K562 (cell line): ENCODE measurements at regions not wholly inside any gene's neighbourhood (a gene's known extent, or its start where the extent isn't known, plus 50 kb on each side); places are given as distances from the start of the nearest gene placed in this dataset.

Experiments used
- ATAC-seq: fragments of 200-7000 bp; cut with Tn5 transposase; 3 replicates; pipeline ENCODE4 v1.9.1; 2020; ENCODE audit warnings: moderate library complexity
- BruUV-seq: library from RNA; stranded (reverse); fragments of 400-500 nt; replicated peaks from 2 replicates; lab custom pipeline; 2021; lab: Mats Ljungman, UMichigan
- CTCF ChIA-PET: fragments of 300-600 bp; formaldehyde crosslinking; extraction: SDS; loops from one replicate; lab custom pipeline; 2021; ENCODE audit warnings: low intra/inter-chr PET ratio; lab: Yijun Ruan, JAX
- POLR2A ChIA-PET: fragments of 300-600, 350-650 bp; sonication (Branson Sonifier 250); formaldehyde crosslinking; extraction: SDS; loops from one replicate; lab custom pipeline; 2021; ENCODE audit warnings: antibody characterized with exemption, inconsistent platforms; lab: Yijun Ruan, JAX
- DNase-seq, 4 experiments: peaks; one replicate each; pipeline versions ENCODE4 v3.0.0 to v3.0.0-alpha.2; 2011 to 2018; ENCODE audit warnings: low spot score in 3 of 4, mixed read lengths in 3 of 4; ENCODE audit errors: extremely low read depth in 1 of 4
- FAIRE-seq: peaks from 2 replicates; lab custom pipeline; 2011; peaks lifted over from hg19 to GRCh38; lab: Jason Lieb, UNC
- H2AFZ ChIP-seq: 2 replicates; pipeline ENCODE4 v1.6.0; 2011; ENCODE audit warnings: low read depth, low read length, control low read depth, inconsistent platforms
- H3K27ac ChIP-seq: fragments of 200-600 bp; 3 replicates; pipeline ENCODE4 v1.8.0; 2011; ENCODE audit warnings: low read depth, mild to moderate bottlenecking, control low read depth, inconsistent platforms, low read length, moderate library complexity, mixed read lengths; ENCODE audit errors: extremely low read depth
- H3K27me3 ChIP-seq, 2 experiments: fragments of 300-600 bp in 1 of 2; 2 replicates in 1 of 2; 3 replicates in 1 of 2; pipeline versions ENCODE4 v1.6.0 to v1.8.0; 2011; ENCODE audit warnings: inconsistent platforms in 2 of 2, low read length in 2 of 2, mild to moderate bottlenecking in 1 of 2, mixed read lengths in 1 of 2, moderate library complexity in 1 of 2; ENCODE audit not compliant: control insufficient read depth in 2 of 2, insufficient read depth in 2 of 2
- H3K36me3 ChIP-seq: fragments of 300-600 bp; 3 replicates; pipeline ENCODE4 v1.8.0; 2011; ENCODE audit warnings: mild to moderate bottlenecking, low read length, inconsistent platforms; ENCODE audit not compliant: control insufficient read depth, insufficient read depth
- H3K4me1 ChIP-seq, 2 experiments: fragments of 200-600 bp in 1 of 2; replicated peaks in 1 of 2; 2 replicates in 1 of 2; 3 replicates in 1 of 2; pipeline versions ENCODE4 v1.5.1 to v1.8.0; 2011; ENCODE audit warnings: inconsistent platforms in 2 of 2, low read length in 2 of 2, mild to moderate bottlenecking in 1 of 2, mixed read lengths in 1 of 2, moderate library complexity in 1 of 2; ENCODE audit not compliant: control insufficient read depth in 2 of 2, insufficient read depth in 2 of 2
- H3K4me2 ChIP-seq: 2 replicates; pipeline ENCODE4 v1.6.1; 2011; ENCODE audit warnings: low read length, control low read depth, inconsistent platforms, mixed read lengths; ENCODE audit not compliant: insufficient read depth
- H3K4me3 ChIP-seq: fragments of 200-600 bp; sonication (generic), shearing (Covaris generic); 2 replicates; pipeline ENCODE4 v1.5.1; 2016; ENCODE audit warnings: control low read depth, inconsistent platforms
- H3K79me2 ChIP-seq: fragments of 200-600 bp; 3 replicates; pipeline ENCODE4 v1.8.0; 2011; ENCODE audit warnings: low read length, inconsistent platforms; ENCODE audit not compliant: control insufficient read depth, insufficient read depth
- H3K9ac ChIP-seq, 2 experiments: 2 replicates each; pipeline versions ENCODE4 v1.6.0 to v1.6.1; 2011; ENCODE audit warnings: low read depth in 2 of 2, low read length in 2 of 2, control low read depth in 1 of 2, inconsistent platforms in 1 of 2, mild to moderate bottlenecking in 1 of 2, mixed read lengths in 1 of 2; ENCODE audit not compliant: insufficient read depth in 1 of 2
- H3K9me1 ChIP-seq: one replicate; pipeline ENCODE4 v1.6.0; 2011; ENCODE audit warnings: inconsistent platforms, mild to moderate bottlenecking, low read length, moderate library complexity; ENCODE audit not compliant: control insufficient read depth, insufficient read depth
- H3K9me3 ChIP-seq: replicated peaks from 2 replicates; pipeline ENCODE4 v1.5.1; 2011; ENCODE audit warnings: low read depth, low read length, inconsistent platforms; ENCODE audit not compliant: control insufficient read depth, insufficient read depth
- H4K20me1 ChIP-seq: replicated peaks from 2 replicates; pipeline ENCODE4 v1.6.1; 2011; ENCODE audit warnings: low read length, inconsistent platforms, mixed read lengths; ENCODE audit not compliant: control insufficient read depth, insufficient read depth
- ETV5 ChIP-seq: sonication (generic); formaldehyde crosslinking; IDR thresholded peaks from 2 replicates; pipeline ENCODE4 v1.4.0; 2020; ENCODE audit warnings: low read depth, mild to moderate bottlenecking, missing genetic modification reagents
- KDM4B ChIP-seq, 2 experiments: fragments of 450-650 bp in 1 of 2; sonication (generic) in 1 of 2; IDR thresholded peaks; 2 replicates each; pipeline ENCODE4 v1.6.1; 2016 to 2017; ENCODE audit warnings: borderline replicate concordance in 2 of 2, antibody characterized with exemption in 1 of 2, low read depth in 1 of 2, mild to moderate bottlenecking in 1 of 2
- KLF16 ChIP-seq: IDR thresholded peaks from 2 replicates; pipeline ENCODE4 v1.6.1; 2016; ENCODE audit warnings: antibody characterized with exemption
- RBM34 ChIP-seq: fragments of 200-400 bp; formaldehyde crosslinking; IDR thresholded peaks from 2 replicates; pipeline ENCODE4 v1.6.1; 2018; ENCODE audit warnings: low read length, borderline replicate concordance; ENCODE audit not compliant: insufficient read depth
- RBM39 ChIP-seq: fragments of 200-400 bp; formaldehyde crosslinking; optimal IDR thresholded peaks from 2 replicates; pipeline ENCODE3; 2018; ENCODE audit warnings: low read depth, low read length
- RUNX1 ChIP-seq: sonication (generic); IDR thresholded peaks from 2 replicates; pipeline ENCODE4 v1.6.1; 2016; ENCODE audit warnings: antibody characterized with exemption, low read depth
- ZNF785 ChIP-seq: fragments of 250-450 bp; sonication (Bioruptor Pico); IDR thresholded peaks from 2 replicates; pipeline ENCODE4 v1.4.0; 2020; ENCODE audit warnings: mild to moderate bottlenecking
- WGBS: fragments of 100-300 bp; shearing (Covaris generic); methylation state at CpG from one replicate; pipeline ENCODE4 v1.1.6; 2016; ENCODE audit warnings: low coverage, mixed read lengths; ENCODE audit not compliant: insufficient coverage; ENCODE audit errors: missing lambda C conversion rate; 5-methylcytosine and 5-hydroxymethylcytosine counted together
- in situ Hi-C: fragments of 300-500 bp; cut with MboI; formaldehyde crosslinking; loops from 4 replicates; pipeline ENCODE4 v1.15.0; 2018; ENCODE audit warnings: inconsistent platforms, mixed read lengths
- intact Hi-C: fragments of 100-400 bp; cut with micrococcal nuclease; formaldehyde crosslinking; loops from 2 replicates; pipeline ENCODE4 v1.14.2; 2022

DNA sequence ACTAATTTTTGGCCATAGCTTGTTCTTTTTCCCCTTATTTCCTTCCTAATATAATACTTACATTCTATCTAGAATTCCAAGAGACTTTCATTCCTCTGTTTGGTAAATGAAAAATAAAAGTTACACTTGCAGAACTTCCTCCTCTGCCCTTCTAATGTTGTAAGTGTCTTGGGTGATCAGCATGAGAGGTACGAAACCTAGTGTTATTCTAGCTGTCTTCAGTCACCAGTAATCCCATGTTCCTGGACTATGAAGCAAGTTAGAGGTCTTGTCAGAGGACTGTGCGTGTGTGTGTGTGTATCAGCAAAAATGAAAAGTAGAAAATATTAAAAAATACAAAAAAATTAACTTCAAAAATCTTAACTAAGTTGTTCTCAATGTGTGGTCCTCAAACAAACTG lies 307.0 kb downstream of the SPRY2 start:
- WGBS: 0% methylated on average over 1 of the region's 2 CpGs
- no peak for DNase-seq
- H3K9ac ChIP-seq: no peak overlapping the region
- H3K4me2 ChIP-seq: no peak overlapping the region
- ATAC-seq: no peak
- in situ Hi-C loops (no loop called here), intact Hi-C loops (no loop called here)
- BruUV-seq: no TSS peak
- H4K20me1 ChIP-seq: no peaks in the 10 kb centered on the region
- H3K27ac ChIP-seq: no peak overlapping the region
- H3K9me1 ChIP-seq: no peaks in the 10 kb centered on the region
- no peaks in the 10 kb centered on the region for H3K79me2 ChIP-seq
- no peaks in the 10 kb centered on the region for H3K9me3 ChIP-seq
- CTCF ChIA-PET: no interaction called here
- POLR2A ChIA-PET: no interaction called here
- no peak overlapping the region for H3K4me3 ChIP-seq
- TF ChIP-seq ZNF785 (CRISPR knock-in tag) (no peak), RBM34 (no peak), KDM4B (IDR thresholded peaks at IDR 0.05; ENCODE audit: borderline replicate concordance in 2 of 2, low read depth in 1 of 2) (no peak), RBM39 (no peak), RUNX1 (no peak), ETV5 (CRISPR knock-in tag) (no peak)
- TF ChIP-seq, all 486 proteins: peak for 0
- no peaks in the 10 kb centered on the region for H3K36me3 ChIP-seq
- H3K27me3 ChIP-seq: no peaks in the 10 kb centered on the region
- no peaks in the 10 kb centered on the region for H3K4me1 ChIP-seq
- H2AFZ ChIP-seq: no peak overlapping the region
- FAIRE-seq: no peak

DNA sequence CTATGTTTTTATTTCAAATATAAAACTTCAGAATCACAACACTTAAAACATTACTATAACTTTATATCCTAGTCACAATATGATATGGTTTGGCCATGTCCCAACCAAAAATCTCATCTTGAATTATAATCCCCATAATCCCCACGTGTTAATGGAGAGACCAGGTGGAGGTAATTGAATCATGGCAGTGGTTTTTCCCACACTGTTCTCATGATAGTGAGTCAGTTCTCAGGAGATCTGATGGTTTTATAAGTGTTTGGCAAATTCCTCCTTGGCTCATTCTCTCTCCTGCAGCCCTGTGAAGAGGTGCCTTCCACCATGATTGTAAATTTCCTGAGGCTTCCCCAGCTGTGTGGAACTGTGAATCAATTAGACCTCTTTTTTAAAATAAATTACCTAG lies 307.6 kb downstream of the SPRY2 start:
- Histone ChIP-seq H3K9me3 (no peaks in the 10 kb centered on the region), H4K20me1 (no peaks in the 10 kb centered on the region), H3K27ac (no peak overlapping the region), H3K9me1 (no peaks in the 10 kb centered on the region), H3K4me2 (no peak overlapping the region), H3K9ac (no peak overlapping the region), H2AFZ (no peak overlapping the region), H3K4me1 (no peaks in the 10 kb centered on the region), H3K79me2 (no peaks in the 10 kb centered on the region), H3K4me3 (no peak overlapping the region), H3K27me3 (no peaks in the 10 kb centered on the region), H3K36me3 (no peaks in the 10 kb centered on the region)
- in situ Hi-C loops (no loop called here), intact Hi-C loops (no loop called here)
- ChIA-PET CTCF (no interaction called here), POLR2A (no interaction called here)
- no TSS peak for BruUV-seq
- no peak for TF ChIP-seq KLF16
- 0% methylated on average over 1 of the region's 1 CpG for WGBS
- ATAC-seq (no peak), DNase-seq (no peak), FAIRE-seq (no peak)
